HepG2 (cell line): ENCODE measurements at regions not wholly inside any gene's neighbourhood (a gene's known extent, or its start where the extent isn't known, plus 50 kb on each side); places are given as distances from the start of the nearest gene placed in this dataset.

Experiments used
- ATAC-seq: fragments of 200-7000 bp; cut with Tn5 transposase; 3 replicates; pipeline ENCODE4 v1.9.1; 2020; ENCODE audit warnings: mild to moderate bottlenecking, moderate library complexity
- BruUV-seq: library from RNA; stranded (reverse); fragments of 400-500 nt; replicated peaks from 2 replicates; lab custom pipeline; 2021; lab: Mats Ljungman, UMichigan
- CTCF ChIA-PET: fragments of 300-600 bp; formaldehyde crosslinking; extraction: SDS; loops from one replicate; lab custom pipeline; 2021; ENCODE audit warnings: low total read pairs, inconsistent platforms, low intra/inter-chr PET ratio; lab: Yijun Ruan, JAX
- POLR2A ChIA-PET: fragments of 350-600 bp; sonication (Branson Sonifier 250); formaldehyde crosslinking; loops from one replicate; lab custom pipeline; 2020; ENCODE audit warnings: antibody characterized with exemption, inconsistent platforms; lab: Yijun Ruan, JAX
- DNase-seq: peaks from one replicate; pipeline ENCODE4 v3.0.0-alpha.2; 2015; ENCODE audit warnings: low spot score
- FAIRE-seq: peaks from 3 replicates; lab custom pipeline; 2011; peaks lifted over from hg19 to GRCh38; lab: Jason Lieb, UNC
- H2AFZ ChIP-seq: one replicate; pipeline ENCODE4 v1.6.1; 2011; ENCODE audit warnings: low read length, inconsistent platforms
- H3K27ac ChIP-seq: fragments of 300-600 bp; 3 replicates; pipeline ENCODE4 v1.8.0; 2011; ENCODE audit warnings: mixed run types, mild to moderate bottlenecking, mixed read lengths, low read length, inconsistent platforms; ENCODE audit not compliant: insufficient read depth; ENCODE audit errors: extremely low read length
- H3K27me3 ChIP-seq, 2 experiments: fragments of 200-600 bp in 1 of 2; 2 replicates in 1 of 2; 3 replicates in 1 of 2; pipeline versions ENCODE4 v1.6.0 to v1.8.0; 2011; ENCODE audit warnings: low read length in 2 of 2, mild to moderate bottlenecking in 2 of 2, moderate library complexity in 2 of 2, inconsistent platforms in 1 of 2; ENCODE audit not compliant: insufficient read depth in 2 of 2, control insufficient read depth in 1 of 2
- H3K36me3 ChIP-seq, 2 experiments: fragments of 200-600 bp in 1 of 2; replicated peaks in 1 of 2; 2 replicates in 1 of 2; 3 replicates in 1 of 2; pipeline versions ENCODE4 v1.5.1 to v1.8.0; 2011; ENCODE audit warnings: low read length in 2 of 2, inconsistent platforms in 1 of 2; ENCODE audit not compliant: insufficient read depth in 2 of 2, control insufficient read depth in 1 of 2
- H3K4me1 ChIP-seq: 2 replicates; pipeline ENCODE4 v1.5.1; 2012; ENCODE audit warnings: low read length, inconsistent platforms; ENCODE audit not compliant: insufficient read depth
- H3K4me2 ChIP-seq: 2 replicates; pipeline ENCODE4 v1.6.0; 2011; ENCODE audit warnings: low read depth, low read length, inconsistent platforms
- H3K4me3 ChIP-seq, 3 experiments: fragments of 200-600 bp in 1 of 3; sonication (generic), shearing (Covaris generic) in 1 of 3; replicated peaks in 1 of 3; 2 replicates each; pipeline ENCODE4 v1.5.1; 2011 to 2016; ENCODE audit warnings: low read length in 3 of 3, inconsistent platforms in 2 of 3, low read depth in 2 of 3, mild to moderate bottlenecking in 2 of 3, control low read depth in 1 of 3, mixed read lengths in 1 of 3; ENCODE audit not compliant: insufficient read depth in 1 of 3
- H3K79me2 ChIP-seq: one replicate; pipeline ENCODE4 v1.6.1; 2011; ENCODE audit warnings: low read length, inconsistent platforms; ENCODE audit not compliant: insufficient read depth
- H3K9ac ChIP-seq: 2 replicates; pipeline ENCODE4 v1.6.0; 2011; ENCODE audit warnings: mild to moderate bottlenecking, low read depth, low read length, inconsistent platforms; ENCODE audit not compliant: insufficient read depth
- H3K9me3 ChIP-seq: 2 replicates; pipeline ENCODE4 v1.5.1; 2012; ENCODE audit warnings: mild to moderate bottlenecking, low read length
- H4K20me1 ChIP-seq: 2 replicates; pipeline ENCODE4 v1.6.0; 2011; ENCODE audit warnings: inconsistent platforms, mild to moderate bottlenecking, low read length, moderate library complexity; ENCODE audit not compliant: insufficient read depth
- ATF2 ChIP-seq: sonication (generic); formaldehyde crosslinking; IDR thresholded peaks from 2 replicates; pipeline ENCODE4 v1.4.0; 2020; ENCODE audit warnings: missing genetic modification reagents
- CAMTA2 ChIP-seq: sonication (generic); formaldehyde crosslinking; IDR thresholded peaks from 2 replicates; pipeline ENCODE4 v1.4.0; 2020; ENCODE audit warnings: mild to moderate bottlenecking, missing genetic modification reagents, borderline replicate concordance
- FOXC1 ChIP-seq: sonication (generic); formaldehyde crosslinking; IDR thresholded peaks from 2 replicates; pipeline ENCODE4 v1.8.0; 2022; ENCODE audit warnings: mild to moderate bottlenecking, missing genetic modification reagents, borderline replicate concordance
- NR2C2 ChIP-seq: sonication (generic); formaldehyde crosslinking; IDR thresholded peaks from 2 replicates; pipeline ENCODE4 v1.4.0; 2020; ENCODE audit warnings: missing genetic modification reagents, mild to moderate bottlenecking, moderate library complexity, borderline replicate concordance
- TMF1 ChIP-seq: sonication (generic); formaldehyde crosslinking; IDR thresholded peaks from 2 replicates; pipeline ENCODE4 v1.8.1; 2022; ENCODE audit warnings: low read depth, missing genetic modification reagents
- ZBTB37 ChIP-seq: sonication (generic); formaldehyde crosslinking; IDR thresholded peaks from 2 replicates; pipeline ENCODE4 v1.4.0; 2020; ENCODE audit warnings: mild to moderate bottlenecking, missing genetic modification reagents
- ZC3H13 ChIP-seq: sonication (generic); formaldehyde crosslinking; IDR thresholded peaks from 2 replicates; pipeline ENCODE4 v1.8.1; 2023; ENCODE audit warnings: mild to moderate bottlenecking, missing genetic modification reagents, moderate library complexity
- ZFP1 ChIP-seq: IDR thresholded peaks from 2 replicates; pipeline ENCODE4 v1.6.1; 2016
- ZKSCAN5 ChIP-seq: sonication (generic); formaldehyde crosslinking; IDR thresholded peaks from 2 replicates; pipeline ENCODE4 v1.5.1; 2020; ENCODE audit warnings: mild to moderate bottlenecking, missing genetic modification reagents
- ZNF235 ChIP-seq: sonication (generic); formaldehyde crosslinking; IDR thresholded peaks from 2 replicates; pipeline ENCODE4 v1.8.1; 2023; ENCODE audit warnings: mild to moderate bottlenecking, missing genetic modification reagents, borderline replicate concordance
- ZNF557 ChIP-seq: sonication (generic); formaldehyde crosslinking; IDR thresholded peaks from 2 replicates; pipeline ENCODE4 v1.4.0; 2020; ENCODE audit warnings: missing genetic modification reagents
- ZNF564 ChIP-seq: sonication (generic); formaldehyde crosslinking; IDR thresholded peaks from 2 replicates; pipeline ENCODE4 v1.8.1; 2023; ENCODE audit warnings: mild to moderate bottlenecking, missing genetic modification reagents
- ZNF570 ChIP-seq: sonication (generic); formaldehyde crosslinking; IDR thresholded peaks from 2 replicates; pipeline ENCODE4 v1.4.0; 2020; ENCODE audit warnings: mild to moderate bottlenecking, missing genetic modification reagents, borderline replicate concordance
- ZNF652 ChIP-seq: IDR thresholded peaks from 2 replicates; pipeline ENCODE4 v1.6.1; 2016; ENCODE audit warnings: low read depth, borderline replicate concordance
- ZNF816 ChIP-seq: sonication (generic); formaldehyde crosslinking; IDR thresholded peaks from 2 replicates; pipeline ENCODE4 v1.8.0; 2022; ENCODE audit warnings: missing genetic modification reagents, mild to moderate bottlenecking, borderline replicate concordance
- WGBS: methylation state at CpG from one replicate; pipeline ENCODE4 v1.1.6; 2017; ENCODE audit warnings: low lambda C conversion rate; 5-methylcytosine and 5-hydroxymethylcytosine counted together
- in situ Hi-C: cut with HindIII; loops from 2 replicates; pipeline ENCODE4 v1.10.0; 2017; ENCODE audit warnings: low pct_unique_long_range_greater_than_20kb; ENCODE audit not compliant: extremely low pct_ligation_motif_present
- intact Hi-C: fragments of 100-400 bp; cut with micrococcal nuclease; formaldehyde crosslinking; loops from one replicate; pipeline ENCODE4 v1.10.0; 2022; ENCODE audit not compliant: unreplicated experiment
- TF ChIP-seq, protein P1 (sequence below): sonication (generic); formaldehyde crosslinking; IDR thresholded peaks from 2 replicates; pipeline ENCODE4 v1.5.1; 2020; ENCODE audit warnings: missing genetic modification reagents, mild to moderate bottlenecking, borderline replicate concordance
- TF ChIP-seq, protein P2 (sequence below): IDR thresholded peaks from 2 replicates; pipeline ENCODE4 v1.6.1; 2016; ENCODE audit warnings: low read depth, borderline replicate concordance

GRCh38 chr4:15149234-15149838 is 147.1 kb downstream of the CPEB2 start (continued):
- TF ChIP-seq FOXC1 (CRISPR knock-in tag), result 0 out of 2 replicates have a peak, but pooled peaks have one; percentile 4
- TF ChIP-seq ZC3H13, result no peak
- TF ChIP-seq ZNF564 (CRISPR knock-in tag), result 0 out of 2 replicates have a peak, but pooled peaks have one; percentile 52
- TF ChIP-seq, all 625 proteins: peak for 3

- no peaks in the 10 kb centered on the region for H3K36me3 ChIP-seq
- H4K20me1 ChIP-seq, result no peaks in the 10 kb centered on the region
- H3K79me2 ChIP-seq, result no peaks in the 10 kb centered on the region
- no peak overlapping the region for H2AFZ ChIP-seq
- ChIA-PET CTCF (no interaction called here), POLR2A (interaction anchor here (1.4 kb wide), 1 partner anchor 146 kb away, joined by 3 read pairs; no protein-coding TSS in a partner anchor)
- peak overlapping the region; percentile 46 for H3K4me2 ChIP-seq
- WGBS, result 16% methylated on average over 9 of the region's 9 CpGs
- DNase-seq, result peak; percentile 93
- no peaks in the 10 kb centered on the region for H3K9me3 ChIP-seq
- H3K4me3 ChIP-seq, result no peak overlapping the region
- intact Hi-C loops, result loop anchor here (1.0 to 5.0 kb wide), 3 partner anchors 9 to 148 kb away; partner anchors contain the start of gene CPEB2
- no peak overlapping the region; the same call in 1 of the 2 replicates for H3K9ac ChIP-seq
- H3K4me1 ChIP-seq, result peaks cover 54% of the 10 kb centered on the region
- peak; percentile 87 for FAIRE-seq
- peak overlapping the region; percentile 47 for H3K27ac ChIP-seq
- no peaks in the 10 kb centered on the region for H3K27me3 ChIP-seq
- ATAC-seq, result peak; percentile 97
- BruUV-seq, result no TSS peak
- in situ Hi-C loops, result loop anchor here (10.0 to 25.0 kb wide), 2 partner anchors 145 to 1513 kb away; partner anchors contain the start of genes BOD1L1 and CPEB2
- TF ChIP-seq ZNF652 (CRISPR knock-in tag) (no peak), NR2C2 (peak; percentile 35; the same call in 1 of the 2 replicates), ZNF235 (CRISPR knock-in tag) (no peak), ZNF816 (no peak), ZFP1 (CRISPR knock-in tag) (no peak), ZNF557 (no peak), ZKSCAN5 (CRISPR knock-in tag) (no peak), ZBTB37 (no peak), ZNF570 (CRISPR knock-in tag) (no peak), ATF2 (CRISPR knock-in tag) (0 out of 2 replicates have a peak, but pooled peaks have one; percentile 40), TMF1 (CRISPR knock-in tag) (no peak), CAMTA2 (CRISPR knock-in tag) (no peak)
- TF ChIP-seq, protein P1, sequence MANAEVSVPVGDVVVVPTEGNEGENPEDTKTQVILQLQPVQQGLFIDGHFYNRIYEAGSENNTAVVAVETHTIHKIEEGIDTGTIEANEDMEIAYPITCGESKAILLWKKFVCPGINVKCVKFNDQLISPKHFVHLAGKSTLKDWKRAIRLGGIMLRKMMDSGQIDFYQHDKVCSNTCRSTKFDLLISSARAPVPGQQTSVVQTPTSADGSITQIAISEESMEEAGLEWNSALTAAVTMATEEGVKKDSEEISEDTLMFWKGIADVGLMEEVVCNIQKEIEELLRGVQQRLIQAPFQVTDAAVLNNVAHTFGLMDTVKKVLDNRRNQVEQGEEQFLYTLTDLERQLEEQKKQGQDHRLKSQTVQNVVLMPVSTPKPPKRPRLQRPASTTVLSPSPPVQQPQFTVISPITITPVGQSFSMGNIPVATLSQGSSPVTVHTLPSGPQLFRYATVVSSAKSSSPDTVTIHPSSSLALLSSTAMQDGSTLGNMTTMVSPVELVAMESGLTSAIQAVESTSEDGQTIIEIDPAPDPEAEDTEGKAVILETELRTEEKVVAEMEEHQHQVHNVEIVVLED (CRISPR knock-in tag), result no peak
- TF ChIP-seq, protein P2, sequence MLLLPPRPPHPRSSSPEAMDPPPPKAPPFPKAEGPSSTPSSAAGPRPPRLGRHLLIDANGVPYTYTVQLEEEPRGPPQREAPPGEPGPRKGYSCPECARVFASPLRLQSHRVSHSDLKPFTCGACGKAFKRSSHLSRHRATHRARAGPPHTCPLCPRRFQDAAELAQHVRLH (CRISPR knock-in tag), result no peak
Measured at GRCh38 chr4:15149839-15150592, 147.7 kb downstream of the CPEB2 start.
